Lung (tissue), 11 donors: ENCODE measurements at regions not wholly inside any gene's neighbourhood (a gene's known extent, or its start where the extent isn't known, plus 50 kb on each side); places are given as distances from the start of the nearest gene placed in this dataset.

Source experiments
- ATAC-seq: fragments of 200-7000 bp; cut with Tn5 transposase; one replicate; pipeline ENCODE4 v1.9.1; 2020; ENCODE audit warnings: moderate number of reproducible peaks; ENCODE audit not compliant: insufficient read depth, low FRiP score
- DNase-seq, 3 donors: peaks; one replicate each; pipeline ENCODE4 v3.0.0-alpha.2; 2013 to 2017
- H3K27ac ChIP-seq, 2 donors: one replicate each; pipeline ENCODE4 v1.5.1; 2013; ENCODE audit warnings: mild to moderate bottlenecking in 2 of 2, moderate library complexity in 2 of 2, control low read depth in 1 of 2, inconsistent platforms in 1 of 2, low read depth in 1 of 2, low read length in 1 of 2
- H3K27me3 ChIP-seq, 3 donors: one replicate each; pipeline ENCODE4 v1.5.1; 2013; ENCODE audit warnings: low read length in 2 of 3; ENCODE audit not compliant: control insufficient read depth in 3 of 3, insufficient read depth in 3 of 3
- H3K36me3 ChIP-seq, 4 donors: one replicate each; pipeline ENCODE4 v1.5.1; 2013; ENCODE audit warnings: low read length in 4 of 4, mild to moderate bottlenecking in 1 of 4, moderate library complexity in 1 of 4; ENCODE audit not compliant: control insufficient read depth in 4 of 4, insufficient read depth in 4 of 4
- H3K4me1 ChIP-seq, 5 donors: one replicate each; pipeline ENCODE4 v1.5.1; 2013; ENCODE audit warnings: low read length in 5 of 5, mild to moderate bottlenecking in 2 of 5, moderate library complexity in 1 of 5; ENCODE audit not compliant: control insufficient read depth in 5 of 5, insufficient read depth in 5 of 5
- H3K4me3 ChIP-seq: one replicate; pipeline ENCODE4 v1.5.1; 2013; ENCODE audit warnings: mild to moderate bottlenecking, control low read depth, moderate library complexity
- H3K9ac ChIP-seq, 2 donors: one replicate each; pipeline ENCODE4 v1.5.1; 2013; ENCODE audit warnings: low read length in 2 of 2, control low read depth in 1 of 2; ENCODE audit not compliant: insufficient read depth in 1 of 2
- H3K9me3 ChIP-seq, 4 donors: one replicate each; pipeline ENCODE4 v1.5.1; 2013; ENCODE audit warnings: low read length in 3 of 4, mild to moderate bottlenecking in 1 of 4, moderate library complexity in 1 of 4; ENCODE audit not compliant: control insufficient read depth in 4 of 4, insufficient read depth in 3 of 4
- WGBS, 2 donors: extraction: QIAGEN DNeasy Blood & Tissue Kit; methylation state at CpG; one replicate each; pipeline ENCODE4 v1.1.7; 2013; 5-methylcytosine and 5-hydroxymethylcytosine counted together
- TF ChIP-seq, protein P1 (sequence below): IDR thresholded peaks from 2 replicates; pipeline ENCODE4 v1.5.1; 2012; ENCODE audit warnings: mild to moderate bottlenecking; ENCODE audit errors: control extremely low read depth, extremely low read depth
- donor health status: control.
- donor health status: control.
- donor health status: Bipolar disorder and iron deficiency.
- donor health status: healthy.
- donor health status: DM: yes; HTN: yes; CAD: no.

DNA sequence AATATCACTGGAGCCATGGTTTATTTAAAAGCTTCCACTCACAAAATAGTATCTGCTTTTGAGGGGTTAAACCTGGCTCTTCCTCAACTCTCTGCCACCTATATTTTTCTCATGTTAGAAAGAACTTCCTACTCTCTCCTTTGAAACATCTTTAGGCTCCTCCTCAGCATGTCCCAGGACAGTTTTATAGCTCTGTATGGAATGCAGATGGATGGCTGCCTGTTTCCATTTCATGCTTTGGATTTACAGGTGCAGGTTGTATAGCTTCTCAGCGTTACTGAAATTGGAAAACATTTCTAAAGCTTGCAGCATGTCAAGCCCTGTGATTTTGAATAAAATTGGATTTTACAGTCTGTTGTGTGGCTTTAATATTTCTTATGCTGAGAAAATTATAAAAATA, 314.0 kb downstream of the NDFIP2 start:
- Histone ChIP-seq H3K27ac (no peak overlapping the region), H3K27me3 (no peaks in the 10 kb centered on the region), H3K4me1 (peaks cover 0 to 4% (median 0%) of the 10 kb centered on the region in 5 donors), H3K9me3 (no peaks in the 10 kb centered on the region), H3K36me3 (no peaks in the 10 kb centered on the region), H3K4me3 (no peak overlapping the region), H3K9ac (no peak overlapping the region)
- ATAC-seq (no peak), DNase-seq (no peak)
- TF ChIP-seq, protein P1, sequence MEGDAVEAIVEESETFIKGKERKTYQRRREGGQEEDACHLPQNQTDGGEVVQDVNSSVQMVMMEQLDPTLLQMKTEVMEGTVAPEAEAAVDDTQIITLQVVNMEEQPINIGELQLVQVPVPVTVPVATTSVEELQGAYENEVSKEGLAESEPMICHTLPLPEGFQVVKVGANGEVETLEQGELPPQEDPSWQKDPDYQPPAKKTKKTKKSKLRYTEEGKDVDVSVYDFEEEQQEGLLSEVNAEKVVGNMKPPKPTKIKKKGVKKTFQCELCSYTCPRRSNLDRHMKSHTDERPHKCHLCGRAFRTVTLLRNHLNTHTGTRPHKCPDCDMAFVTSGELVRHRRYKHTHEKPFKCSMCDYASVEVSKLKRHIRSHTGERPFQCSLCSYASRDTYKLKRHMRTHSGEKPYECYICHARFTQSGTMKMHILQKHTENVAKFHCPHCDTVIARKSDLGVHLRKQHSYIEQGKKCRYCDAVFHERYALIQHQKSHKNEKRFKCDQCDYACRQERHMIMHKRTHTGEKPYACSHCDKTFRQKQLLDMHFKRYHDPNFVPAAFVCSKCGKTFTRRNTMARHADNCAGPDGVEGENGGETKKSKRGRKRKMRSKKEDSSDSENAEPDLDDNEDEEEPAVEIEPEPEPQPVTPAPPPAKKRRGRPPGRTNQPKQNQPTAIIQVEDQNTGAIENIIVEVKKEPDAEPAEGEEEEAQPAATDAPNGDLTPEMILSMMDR = no peak
- WGBS, 2 donors = 77 to 85% methylated on average over 1 of the region's 1 CpG

DNA sequence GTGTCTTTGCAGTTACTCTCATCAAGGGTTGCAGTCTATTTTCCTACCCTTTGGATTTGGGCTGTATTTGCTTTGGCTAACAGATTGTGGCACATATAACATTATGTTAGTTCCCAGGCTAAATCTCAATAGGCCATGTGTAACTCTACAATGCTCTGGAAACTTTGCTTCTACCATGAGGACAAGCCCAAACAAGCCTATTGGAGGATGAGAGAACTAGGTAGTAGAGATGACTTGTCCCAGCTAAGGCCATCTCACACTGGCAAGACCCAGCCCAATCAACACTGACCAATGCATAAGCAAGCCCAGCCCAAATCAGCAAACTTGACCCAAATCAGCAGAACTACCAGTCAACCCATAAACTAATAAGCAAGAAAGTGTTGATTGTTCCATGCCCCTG, 311.8 kb downstream of the NDFIP2 start:
- Histone ChIP-seq H3K27ac (no peak overlapping the region), H3K4me3 (no peak overlapping the region), H3K9me3 (peaks cover 0 to 9% (median 2%) of the 10 kb centered on the region in 4 donors), H3K27me3 (no peaks in the 10 kb centered on the region), H3K9ac (no peak overlapping the region), H3K36me3 (no peaks in the 10 kb centered on the region), H3K4me1 (no peaks in the 10 kb centered on the region)
- ATAC-seq (no peak), DNase-seq (no peak)
- TF ChIP-seq, protein P1 = no peak

DNA sequence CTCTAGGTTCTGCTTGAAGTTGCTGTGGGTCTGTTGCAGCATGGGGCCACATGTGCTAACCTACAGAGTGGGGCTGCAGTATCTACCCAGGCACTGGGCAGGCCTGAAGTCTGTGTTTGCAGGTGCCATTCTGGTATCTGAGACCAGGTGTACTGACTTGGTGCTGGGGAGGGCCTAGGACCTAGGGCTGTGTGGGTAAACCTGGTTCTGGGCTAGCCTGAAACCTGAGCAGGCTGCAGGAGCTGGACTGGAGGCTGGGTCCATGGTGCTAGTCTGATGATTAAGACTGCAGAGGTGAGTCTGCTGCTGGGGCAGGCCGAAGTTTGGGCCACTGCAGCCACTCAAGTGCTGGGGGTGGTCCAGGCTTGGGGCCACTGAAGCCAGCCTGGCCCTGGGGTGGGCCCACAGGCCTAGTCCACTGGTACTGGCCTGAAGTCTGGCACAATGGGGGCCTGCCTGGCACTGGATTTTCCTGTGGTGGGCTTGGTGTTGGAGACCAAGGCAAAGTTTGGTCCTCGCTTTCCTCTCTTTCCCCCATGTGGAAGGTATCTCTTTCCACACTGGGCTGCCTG, 310.6 kb downstream of the NDFIP2 start:
- Histone ChIP-seq H3K4me1 (no peaks in the 10 kb centered on the region), H3K4me3 (no peak overlapping the region), H3K9ac (no peak overlapping the region), H3K27ac (no peak overlapping the region), H3K36me3 (no peaks in the 10 kb centered on the region), H3K27me3 (no peaks in the 10 kb centered on the region), H3K9me3 (peaks cover 0 to 9% (median 2%) of the 10 kb centered on the region in 4 donors)
- ATAC-seq (no peak), DNase-seq (no peak)
- 90 to 94% methylated on average over 2 of the region's 2 CpGs for WGBS, 2 donors
- TF ChIP-seq, protein P1 = no peak

DNA sequence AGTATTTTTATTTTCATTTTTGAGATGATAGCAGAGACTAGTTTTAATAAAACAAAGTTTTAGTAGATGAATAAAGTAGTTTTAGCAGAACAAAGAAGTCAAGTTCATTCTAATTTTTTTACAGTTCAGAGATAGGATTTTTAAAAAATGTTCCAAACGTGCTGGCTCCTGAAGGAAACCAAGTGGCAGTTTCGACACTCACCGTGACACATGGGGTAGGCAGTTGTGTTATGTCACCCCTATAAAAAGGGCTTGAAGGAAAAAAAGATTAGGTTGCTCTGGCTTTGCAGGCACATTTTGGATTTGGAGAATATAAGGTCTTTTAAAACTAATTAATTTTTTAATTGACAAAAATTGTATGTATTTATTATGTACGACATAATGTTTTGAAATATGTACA, 305.2 kb downstream of the NDFIP2 start:
- Histone ChIP-seq H3K9me3 (peaks cover 0 to 9% (median 2%) of the 10 kb centered on the region in 4 donors), H3K4me1 (peaks cover 0 to 25% (median 10%) of the 10 kb centered on the region in 5 donors), H3K4me3 (no peak overlapping the region), H3K9ac (no peak overlapping the region), H3K27me3 (no peaks in the 10 kb centered on the region), H3K36me3 (no peaks in the 10 kb centered on the region), H3K27ac (no peak overlapping the region)
- ATAC-seq = no peak
- no peak for DNase-seq
- WGBS, 2 donors = 72 to 88% methylated on average over 4 of the region's 4 CpGs
- TF ChIP-seq, protein P1 = no peak
